GM21723 (cell line): ENCODE measurements at regions not wholly inside any gene's neighbourhood (a gene's known extent, or its start where the extent isn't known, plus 50 kb on each side); places are given as distances from the start of the nearest gene placed in this dataset.

Experiments used
- ATAC-seq: cut with Tn5 transposase; IDR thresholded peaks from one replicate; pipeline ENCODE4 v1.9.1; 2021; ENCODE audit warnings: mild to moderate bottlenecking, moderate library complexity; ENCODE audit not compliant: unreplicated experiment

- ATAC-seq: no peak
Measured at GRCh38 chr17:33403194-33403593, 110.1 kb upstream of the ASIC2 start.

- no peak for ATAC-seq
Measured at GRCh38 chr17:33404070-33404819, 111.2 kb upstream of the ASIC2 start.

DNA sequence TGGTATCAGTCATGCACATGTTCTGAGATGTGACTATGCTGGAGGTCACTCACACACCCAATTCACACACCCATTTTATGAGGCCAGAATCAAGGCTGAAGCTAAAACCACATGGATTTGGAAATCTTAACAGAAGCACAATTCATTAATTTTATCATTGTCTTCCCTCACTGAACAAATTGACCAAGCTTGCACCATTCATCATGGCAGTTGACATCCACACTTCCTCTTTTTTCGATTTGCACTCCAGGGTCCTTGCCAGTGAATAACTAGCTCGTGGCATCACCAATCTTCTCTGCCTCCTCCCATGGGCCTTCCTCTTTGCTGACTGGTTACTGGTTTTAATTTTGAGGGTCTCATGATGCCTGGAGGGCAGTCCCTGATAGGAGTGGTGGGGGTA is 123.0 kb upstream of the ASIC2 start:
- no peak for ATAC-seq

GRCh38 chr17:33421933-33422332 is 128.8 kb upstream of the ASIC2 start:
- no peak for ATAC-seq

- ATAC-seq: no peak
Measured at GRCh38 chr17:33433581-33433980, 140.5 kb upstream of the ASIC2 start.

DNA sequence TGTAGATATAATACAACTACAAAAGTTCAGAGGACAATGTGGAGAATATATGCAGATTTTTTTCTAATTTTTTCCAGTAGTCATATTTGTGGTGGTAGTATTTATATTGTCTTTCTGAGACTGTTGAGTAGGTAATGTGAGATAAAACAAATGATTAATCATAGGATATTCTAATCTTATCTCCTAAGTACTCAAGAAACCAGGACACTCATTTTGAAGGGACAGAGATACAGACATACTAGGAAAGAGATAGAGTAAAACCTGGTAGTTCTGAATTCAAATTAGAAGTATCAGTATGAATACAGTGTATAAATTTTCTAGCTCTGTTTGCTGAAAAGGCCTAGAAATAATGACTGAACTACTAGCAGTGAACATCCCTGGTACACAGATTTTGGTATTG is 141.7 kb upstream of the ASIC2 start:
- no peak for ATAC-seq

DNA sequence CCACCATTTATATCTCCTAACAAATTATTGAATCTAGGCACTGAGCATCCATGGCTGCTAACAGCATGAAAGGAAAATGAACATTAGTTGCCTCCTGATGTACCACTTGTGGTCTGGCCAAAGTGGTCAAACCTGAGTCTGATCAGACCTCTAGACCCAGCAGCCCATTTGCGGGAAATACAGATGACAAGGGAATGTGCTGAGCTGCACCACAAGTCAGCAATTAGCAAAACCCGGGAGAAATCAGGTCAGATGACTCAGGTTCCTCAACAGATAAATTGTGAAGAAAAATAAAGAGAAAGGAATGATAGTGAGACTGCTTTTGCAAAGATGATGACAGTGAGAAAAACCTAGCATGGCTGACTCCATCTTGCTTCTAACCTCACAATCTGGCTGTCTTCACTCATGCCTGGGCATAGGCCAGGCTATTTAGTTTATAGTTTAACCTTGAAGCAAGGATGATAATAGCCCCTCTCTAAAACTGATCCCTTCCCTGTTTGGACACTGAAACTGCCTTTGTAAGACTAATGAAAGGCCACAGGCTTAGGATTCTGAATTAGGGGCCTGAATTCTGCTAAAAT is 142.7 kb upstream of the ASIC2 start:
- no peak for ATAC-seq

DNA sequence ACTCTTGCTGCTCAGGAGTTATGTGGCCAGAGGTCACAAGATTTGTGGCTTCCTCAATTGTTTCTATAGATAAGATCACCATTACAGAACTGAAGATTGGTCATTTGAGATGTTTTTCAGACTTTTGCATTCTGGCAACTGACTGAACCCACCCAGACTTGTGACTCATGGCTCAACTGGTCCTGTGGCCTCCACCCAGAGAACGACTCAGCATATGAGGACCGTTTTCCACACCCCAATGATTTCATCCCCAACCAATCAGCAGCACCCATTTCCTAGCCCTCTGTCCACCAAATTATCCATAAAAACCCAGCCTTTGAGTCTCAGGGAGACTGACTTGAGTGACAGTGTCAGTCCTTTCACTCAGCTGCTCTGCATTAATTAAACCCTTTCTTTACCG is 143.2 kb upstream of the ASIC2 start:
- no peak for ATAC-seq

DNA sequence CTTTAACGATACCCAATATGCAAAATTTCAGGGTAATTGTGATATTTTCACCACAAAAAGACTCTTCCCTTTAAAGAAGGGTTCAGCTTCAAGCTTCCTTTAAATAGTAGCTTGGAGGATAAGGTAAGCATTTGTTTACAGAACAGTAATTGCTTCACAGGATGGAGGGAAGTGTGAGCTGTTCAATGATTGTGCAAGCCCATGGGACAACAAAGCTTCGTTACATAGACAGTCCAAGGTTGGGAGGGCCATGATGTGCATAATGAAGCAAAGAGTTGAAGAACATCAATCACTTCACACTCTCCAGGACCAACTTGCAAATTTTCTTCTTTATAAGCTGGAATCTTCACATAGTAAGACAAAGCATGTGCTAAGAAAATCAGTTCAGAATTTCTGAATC is 145.0 kb upstream of the ASIC2 start:
- ATAC-seq: no peak

GRCh38 chr17:33438578-33438977 is 145.5 kb upstream of the ASIC2 start:
- ATAC-seq: no peak

DNA sequence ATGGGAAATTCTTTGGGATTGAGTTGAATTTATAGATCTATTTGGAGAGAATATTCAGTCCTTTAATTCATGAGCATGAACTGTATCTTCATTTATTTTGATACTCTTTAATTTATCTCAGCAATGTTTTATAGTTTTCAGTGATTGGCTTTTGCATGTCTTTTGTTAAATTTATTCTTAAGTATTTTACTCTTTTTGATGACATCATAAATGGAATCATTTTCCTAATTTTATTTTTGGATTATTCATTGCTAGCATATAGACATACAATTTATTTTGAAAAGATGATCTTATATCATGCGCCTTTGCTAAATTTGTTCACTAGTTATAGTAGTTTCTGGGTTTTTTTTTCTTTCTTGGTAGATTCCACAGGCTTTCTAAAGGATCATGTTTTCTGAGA is 149.2 kb upstream of the ASIC2 start:
- no peak for ATAC-seq

GRCh38 chr17:33444731-33445130 is 151.6 kb upstream of the ASIC2 start:
- ATAC-seq: no peak

DNA sequence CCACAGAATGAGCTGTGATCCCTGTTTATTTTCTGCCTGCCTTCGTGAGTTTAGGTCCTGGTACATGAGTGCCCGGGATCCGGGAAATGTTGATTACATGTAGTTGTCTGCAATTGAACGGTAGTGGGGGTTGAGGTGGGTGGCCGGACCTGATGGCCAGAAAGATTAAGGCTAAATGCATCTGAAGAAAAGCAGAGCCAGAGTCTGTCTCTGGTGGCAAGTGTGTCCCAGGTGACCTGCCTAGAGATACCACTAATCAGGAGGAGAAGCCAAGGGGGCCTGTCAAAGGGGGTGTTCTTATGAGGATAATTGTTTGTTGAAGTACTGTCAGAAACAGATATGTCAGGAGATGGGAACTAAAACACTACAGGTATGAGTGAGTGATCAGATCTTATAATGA is 154.0 kb upstream of the ASIC2 start:
- ATAC-seq: no peak

- ATAC-seq: no peak
Measured at GRCh38 chr17:33451221-33451620, 158.1 kb upstream of the ASIC2 start.

- ATAC-seq: no peak
Measured at GRCh38 chr17:33457477-33457876, 164.4 kb upstream of the ASIC2 start.

- ATAC-seq: no peak
Measured at GRCh38 chr17:33459078-33459940, 166.2 kb upstream of the ASIC2 start.

DNA sequence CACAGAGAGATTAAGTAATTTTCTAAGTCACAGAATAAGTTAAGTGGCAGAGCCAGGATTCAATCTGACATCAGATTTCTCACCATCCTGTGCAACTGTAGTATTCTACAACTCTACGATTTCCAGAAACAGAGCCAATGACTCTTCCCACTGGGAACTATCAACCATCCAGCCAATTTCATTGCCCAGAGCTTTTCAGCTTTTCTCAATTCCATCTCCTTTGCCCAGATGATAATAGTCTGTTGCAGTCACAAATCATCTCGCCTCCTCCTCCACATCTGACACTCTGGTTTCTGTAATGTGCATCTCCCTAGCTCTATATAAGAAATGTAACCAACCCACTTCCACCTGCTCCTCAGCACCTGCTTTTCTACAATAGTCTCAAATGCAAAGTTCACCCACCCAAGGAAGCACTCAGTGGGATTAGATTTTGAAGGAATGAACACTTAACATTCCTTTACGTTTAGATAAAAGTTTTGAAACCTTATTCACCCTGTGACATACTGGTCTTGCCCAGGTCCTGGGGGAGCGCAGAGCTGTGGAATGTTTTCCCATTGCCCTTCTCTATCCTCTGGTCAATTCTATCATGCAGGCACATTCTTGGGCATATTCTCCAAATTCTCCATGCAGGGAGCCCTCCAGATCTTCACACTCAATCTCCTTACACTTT is 167.8 kb upstream of the ASIC2 start:
- ATAC-seq: no peak

GRCh38 chr17:33463887-33464286 is 170.8 kb upstream of the ASIC2 start:
- ATAC-seq: no peak

DNA sequence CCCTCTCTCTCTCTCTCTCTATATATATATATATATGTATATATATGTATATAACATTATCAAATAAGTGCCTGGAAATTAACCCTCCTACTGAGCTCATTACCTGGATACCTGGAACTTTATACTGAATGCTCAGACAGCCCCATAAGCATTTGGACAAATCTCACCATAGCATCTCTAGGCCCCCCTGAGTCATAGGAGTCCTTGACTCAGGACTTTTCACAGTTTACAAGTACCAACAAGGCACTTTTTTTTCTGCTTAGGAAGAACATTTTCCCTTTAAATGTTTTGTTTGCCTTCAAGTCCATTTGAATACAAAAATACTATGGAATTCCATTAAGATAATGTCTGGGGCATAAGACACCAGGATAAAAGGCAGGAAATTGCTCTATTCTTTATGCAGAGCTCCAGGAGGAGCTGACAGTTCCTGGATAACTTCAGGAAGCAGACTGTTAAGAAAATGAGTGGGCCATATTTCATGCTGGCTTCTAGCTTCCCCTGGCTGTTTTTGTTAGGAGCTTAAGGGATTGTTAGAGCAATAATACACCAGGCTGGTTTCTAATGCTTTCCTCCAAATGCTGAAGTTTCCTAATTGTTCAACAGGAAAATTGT is 171.7 kb upstream of the ASIC2 start:
- no peak for ATAC-seq

DNA sequence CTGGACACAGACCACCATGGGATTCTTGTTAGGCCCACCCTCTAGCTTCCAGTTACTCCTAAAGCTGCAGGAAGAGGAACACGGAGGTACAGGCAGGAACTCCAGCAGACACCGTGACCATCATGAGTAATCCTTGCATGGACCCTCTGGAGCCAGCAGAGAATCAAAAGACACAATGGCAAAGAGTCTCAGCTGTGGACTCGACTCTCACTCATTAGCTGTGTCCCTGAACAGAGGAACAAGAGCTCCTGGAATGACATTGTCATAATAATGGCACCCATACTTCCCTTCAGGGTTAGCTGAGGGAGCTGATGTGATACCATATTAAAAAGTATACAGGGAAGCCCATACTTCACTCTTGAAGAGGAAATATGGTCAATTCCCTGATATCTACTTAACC is 176.3 kb upstream of the ASIC2 start:
- ATAC-seq: no peak

DNA sequence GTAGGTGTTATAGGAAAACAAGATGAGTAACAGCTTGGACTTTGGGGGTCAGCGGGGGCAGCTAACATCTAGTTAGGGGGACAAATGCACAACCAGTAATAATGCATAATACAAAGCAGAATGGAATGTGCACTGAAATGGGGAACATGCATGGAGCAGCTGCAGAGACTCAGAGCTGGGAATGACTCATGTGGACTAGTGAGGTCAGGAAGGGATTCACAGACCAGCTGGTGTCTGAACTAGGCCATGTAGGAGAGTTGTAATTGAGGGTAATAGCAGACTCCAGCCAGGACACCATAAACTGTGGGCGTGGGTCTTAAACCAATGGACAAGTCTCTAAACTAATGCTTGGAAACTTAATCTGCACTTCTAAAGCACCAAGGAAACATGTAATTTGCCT is 176.8 kb upstream of the ASIC2 start:
- ATAC-seq: no peak
